ENCODE measurements at regions not wholly inside any gene's neighbourhood (a gene's known extent, or its start where the extent isn't known, plus 50 kb on each side); places are given as distances from the start of the nearest gene placed in this dataset.
"Not testable (repeated sequence)": the region's sequence is repeated elsewhere in the genome, so short reads cannot be mapped to it uniquely, and the experiment has no call there.

DNA sequence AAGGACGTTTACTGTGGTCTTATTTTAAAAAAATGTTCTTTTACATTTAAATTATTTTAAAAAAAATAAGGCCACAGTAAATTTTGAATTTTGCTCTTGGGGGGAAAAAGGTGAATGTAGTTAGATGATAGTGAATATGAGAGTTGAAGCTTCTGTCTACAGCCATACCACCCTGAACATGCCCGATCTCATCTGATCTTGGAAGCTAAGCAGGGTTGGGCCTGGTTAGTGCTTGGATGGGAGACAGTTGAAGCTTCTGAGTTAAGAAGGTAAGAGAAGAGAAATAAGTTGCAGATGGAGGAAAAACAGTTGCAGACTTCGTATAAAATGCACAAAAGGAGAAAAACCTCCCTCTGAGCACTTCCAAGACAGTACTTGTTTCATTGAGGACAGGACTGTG is 115.6 kb upstream of the NR3C2 start:
- in situ Hi-C loops (cut with HindIII; ENCODE audit: low sequenced_read_pairs) = no loop called here
- TF ChIP-seq, protein P1, sequence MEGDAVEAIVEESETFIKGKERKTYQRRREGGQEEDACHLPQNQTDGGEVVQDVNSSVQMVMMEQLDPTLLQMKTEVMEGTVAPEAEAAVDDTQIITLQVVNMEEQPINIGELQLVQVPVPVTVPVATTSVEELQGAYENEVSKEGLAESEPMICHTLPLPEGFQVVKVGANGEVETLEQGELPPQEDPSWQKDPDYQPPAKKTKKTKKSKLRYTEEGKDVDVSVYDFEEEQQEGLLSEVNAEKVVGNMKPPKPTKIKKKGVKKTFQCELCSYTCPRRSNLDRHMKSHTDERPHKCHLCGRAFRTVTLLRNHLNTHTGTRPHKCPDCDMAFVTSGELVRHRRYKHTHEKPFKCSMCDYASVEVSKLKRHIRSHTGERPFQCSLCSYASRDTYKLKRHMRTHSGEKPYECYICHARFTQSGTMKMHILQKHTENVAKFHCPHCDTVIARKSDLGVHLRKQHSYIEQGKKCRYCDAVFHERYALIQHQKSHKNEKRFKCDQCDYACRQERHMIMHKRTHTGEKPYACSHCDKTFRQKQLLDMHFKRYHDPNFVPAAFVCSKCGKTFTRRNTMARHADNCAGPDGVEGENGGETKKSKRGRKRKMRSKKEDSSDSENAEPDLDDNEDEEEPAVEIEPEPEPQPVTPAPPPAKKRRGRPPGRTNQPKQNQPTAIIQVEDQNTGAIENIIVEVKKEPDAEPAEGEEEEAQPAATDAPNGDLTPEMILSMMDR (IDR thresholded peaks at IDR 0.05; ENCODE audit: low read depth, low read length, missing control alignments) = no peak
- no peak for DNase-seq (ENCODE audit: low read depth)
- H3K4me3 ChIP-seq (ENCODE audit: low read depth, low read length) = no peak overlapping the region

DNA sequence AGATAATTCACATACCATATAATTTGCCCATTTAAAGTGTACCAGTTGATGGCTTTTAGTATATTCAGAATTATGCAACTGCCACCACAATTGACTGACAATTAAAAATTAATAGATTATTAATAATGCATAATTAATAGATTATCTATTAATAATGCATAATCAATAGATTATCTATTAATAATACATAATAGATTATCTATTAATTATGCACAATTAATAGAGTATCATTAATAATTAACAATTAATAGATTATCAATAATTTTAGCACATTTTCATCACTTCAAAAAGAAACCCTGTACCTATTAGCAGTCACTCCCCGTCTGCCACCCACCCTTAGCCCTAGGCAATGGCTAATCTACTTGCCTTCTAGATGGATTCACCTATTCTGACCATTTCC is 108.6 kb upstream of the NR3C2 start:
- TF ChIP-seq, protein P1 (IDR thresholded peaks at IDR 0.05; ENCODE audit: low read depth, low read length, missing control alignments) = no peak
- no peak for DNase-seq (ENCODE audit: low read depth)
- in situ Hi-C loops (cut with HindIII; ENCODE audit: low sequenced_read_pairs) = no loop called here
- no peak overlapping the region for H3K4me3 ChIP-seq (ENCODE audit: low read depth, low read length)

DNA sequence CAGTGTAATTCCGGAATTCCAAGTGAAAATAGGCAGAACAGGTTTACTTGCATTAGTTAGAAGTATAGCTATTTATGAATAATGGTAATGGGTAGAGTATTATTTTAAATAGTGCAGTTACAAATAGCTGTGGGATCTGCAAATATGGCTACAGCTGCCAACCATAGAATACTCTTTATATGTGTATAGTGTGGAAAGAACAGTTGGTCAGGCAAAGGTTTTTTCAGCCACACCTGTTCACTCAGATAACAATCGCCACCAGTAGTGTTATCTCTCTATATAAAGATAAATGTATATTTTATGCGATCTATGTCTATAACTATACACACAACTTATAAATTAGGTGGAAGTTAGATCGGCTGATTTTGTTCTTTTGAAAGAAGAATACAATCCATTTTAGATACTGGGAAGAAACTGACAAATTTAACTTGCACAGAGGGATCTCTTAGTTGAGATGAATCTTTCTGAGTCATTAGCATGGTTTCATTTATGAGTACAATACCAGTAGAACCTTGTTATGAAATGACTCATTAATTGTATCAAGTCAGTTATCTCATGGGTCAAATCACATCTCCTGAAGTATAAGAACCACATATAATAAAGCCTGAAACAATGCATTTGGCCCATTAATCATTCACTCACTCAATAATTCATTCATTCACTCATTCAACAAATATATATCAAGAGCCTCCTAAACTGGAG is 100.9 kb upstream of the NR3C2 start:
- no peak for DNase-seq (ENCODE audit: low read depth)
- in situ Hi-C loops (cut with HindIII; ENCODE audit: low sequenced_read_pairs) = no loop called here
- H3K4me3 ChIP-seq (ENCODE audit: low read depth, low read length) = no peak overlapping the region
- TF ChIP-seq, protein P1 (IDR thresholded peaks at IDR 0.05; ENCODE audit: low read depth, low read length, missing control alignments) = no peak

DNA sequence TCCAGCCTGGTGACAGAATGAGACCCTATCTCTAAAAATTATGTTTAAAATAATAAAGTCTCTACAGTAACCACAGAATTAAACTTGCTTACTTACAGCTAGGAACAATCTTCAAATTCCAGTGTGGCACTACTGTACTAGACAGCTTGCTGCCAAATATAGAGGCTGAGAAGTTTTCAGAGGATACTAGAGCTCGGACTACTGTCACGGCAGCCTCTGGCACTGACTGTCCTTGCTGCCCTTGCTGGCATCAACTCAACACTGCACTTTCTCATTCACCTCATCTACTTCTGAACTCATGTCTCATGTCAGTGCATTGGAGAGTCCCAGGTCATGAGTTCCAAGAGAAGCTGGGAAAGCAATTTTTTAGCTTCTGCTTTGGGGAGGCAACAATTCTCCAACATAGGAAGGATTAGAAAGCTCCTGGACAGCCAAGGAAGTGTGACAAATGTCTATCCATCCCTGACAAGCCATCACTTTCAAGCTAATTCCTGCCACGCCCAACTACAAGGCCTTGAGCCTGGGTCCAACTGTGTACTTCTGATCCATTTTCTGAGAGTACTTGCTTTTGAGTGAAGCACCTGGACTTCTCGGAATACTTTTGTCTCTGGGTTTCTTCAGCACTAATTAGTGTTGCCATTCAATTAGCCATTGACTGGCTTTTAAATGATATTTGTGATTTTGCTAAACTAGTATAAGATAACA is 98.6 kb upstream of the NR3C2 start:
- TF ChIP-seq, protein P1 (IDR thresholded peaks at IDR 0.05; ENCODE audit: low read depth, low read length, missing control alignments) = no peak
- H3K4me3 ChIP-seq (ENCODE audit: low read depth, low read length) = no peak overlapping the region
- DNase-seq (ENCODE audit: low read depth) = no peak
- in situ Hi-C loops (cut with HindIII; ENCODE audit: low sequenced_read_pairs) = no loop called here

DNA sequence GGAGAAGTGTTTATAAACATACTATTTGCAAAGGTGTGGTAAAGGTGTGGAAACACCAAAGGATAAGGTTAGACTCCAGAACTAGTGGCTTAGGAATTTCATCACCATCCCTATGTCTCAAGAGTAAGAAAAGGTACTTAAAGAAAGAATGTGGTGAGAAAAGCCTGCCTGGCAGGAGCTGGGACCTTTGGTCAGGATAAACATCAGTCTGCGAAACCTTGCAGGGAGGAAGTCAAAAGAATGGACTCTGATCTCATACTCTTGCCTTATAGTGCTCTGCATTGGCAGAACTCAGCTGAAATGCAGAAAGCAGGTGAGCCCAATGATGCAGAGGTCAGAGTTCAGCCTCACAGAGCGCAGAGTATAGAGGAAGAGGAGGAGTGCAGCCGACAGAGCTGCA is 97.2 kb upstream of the NR3C2 start:
- no peak for DNase-seq (ENCODE audit: low read depth)
- TF ChIP-seq, protein P1 (IDR thresholded peaks at IDR 0.05; ENCODE audit: low read depth, low read length, missing control alignments) = no peak
- H3K4me3 ChIP-seq (ENCODE audit: low read depth, low read length) = no peak overlapping the region
- in situ Hi-C loops (cut with HindIII; ENCODE audit: low sequenced_read_pairs) = no loop called here

DNA sequence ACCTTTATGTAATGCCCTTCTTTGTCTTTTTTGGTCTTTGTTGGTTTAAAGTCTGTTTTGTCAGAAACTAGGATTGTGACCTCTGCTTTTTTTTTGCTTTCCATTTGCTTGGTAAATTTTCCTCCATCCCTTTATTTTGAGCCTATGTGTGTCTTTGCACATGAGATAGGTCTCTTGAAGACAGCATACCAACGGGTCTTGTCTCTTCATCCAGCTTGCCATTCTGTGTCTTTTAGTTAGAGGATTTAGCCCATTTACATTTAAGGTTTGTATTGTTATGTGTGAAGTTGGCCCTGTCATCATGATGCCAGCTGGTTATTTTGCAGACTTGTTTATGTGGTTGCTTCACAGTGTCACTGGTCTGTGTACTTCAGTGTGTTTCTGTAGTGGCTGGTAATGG is 91.6 kb upstream of the NR3C2 start:
- DNase-seq (ENCODE audit: low read depth); in situ Hi-C loops (cut with HindIII; ENCODE audit: low sequenced_read_pairs); H3K4me3 ChIP-seq (ENCODE audit: low read depth, low read length): not testable (repeated sequence)

DNA sequence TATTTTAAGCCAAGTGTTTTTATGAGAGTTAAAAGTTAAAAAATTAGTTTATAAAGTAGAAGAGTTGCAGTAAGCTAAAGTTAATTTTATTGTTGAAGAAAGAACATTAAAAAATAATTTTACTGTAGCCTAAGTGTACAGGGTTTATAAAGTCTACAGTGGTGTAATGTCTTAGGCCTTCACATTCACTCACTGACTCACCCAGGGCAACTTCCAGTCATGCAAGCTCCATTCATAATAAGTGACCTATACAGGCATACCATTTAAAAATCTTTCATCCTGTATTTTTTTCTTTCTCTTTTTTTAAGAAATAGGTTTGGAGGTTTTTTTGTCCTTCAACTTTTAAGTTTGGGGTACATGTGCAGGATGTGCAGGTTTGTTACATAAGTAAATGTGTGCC is 87.9 kb upstream of the NR3C2 start:
- in situ Hi-C loops (cut with HindIII; ENCODE audit: low sequenced_read_pairs) = no loop called here
- no peak for DNase-seq (ENCODE audit: low read depth)
- TF ChIP-seq, protein P1 (IDR thresholded peaks at IDR 0.05; ENCODE audit: low read depth, low read length, missing control alignments) = no peak
- H3K4me3 ChIP-seq (ENCODE audit: low read depth, low read length) = no peak overlapping the region

Data from astrocyte of the cerebellum (primary cell).